HFFc6 (cell line): ENCODE measurements at regions not wholly inside any gene's neighbourhood (a gene's known extent, or its start where the extent isn't known, plus 50 kb on each side); places are given as distances from the start of the nearest gene placed in this dataset.

ENCODE experiments used
- DNase-seq: peaks from one replicate; pipeline ENCODE4 v3.0.0-alpha.2; 2018
- H3K27ac Mint-ChIP-seq: 2 replicates; pipeline ENCODE4 v1.8.0; 2020; ENCODE audit warnings: mild to moderate bottlenecking, mixed read lengths
- H3K27me3 Mint-ChIP-seq: 2 replicates; pipeline ENCODE4 v1.8.0; 2021; ENCODE audit warnings: mild to moderate bottlenecking, moderate library complexity, mixed read lengths; ENCODE audit not compliant: insufficient read depth
- H3K36me3 Mint-ChIP-seq: 2 replicates; pipeline ENCODE4 v1.8.0; 2021; ENCODE audit warnings: low read depth, mixed read lengths
- H3K4me1 Mint-ChIP-seq: 2 replicates; pipeline ENCODE4 v1.8.0; 2020; ENCODE audit warnings: low read depth, mixed read lengths
- H3K4me3 Mint-ChIP-seq: 2 replicates; pipeline ENCODE4 v1.8.0; 2020; ENCODE audit warnings: mild to moderate bottlenecking, moderate library complexity, mixed read lengths
- H3K9me3 Mint-ChIP-seq: 2 replicates; pipeline ENCODE4 v1.8.0; 2020; ENCODE audit warnings: mild to moderate bottlenecking, mixed read lengths
- TF ChIP-seq, protein P1 (sequence below): fragments of 200-600 bp; sonication (generic); IDR thresholded peaks from 2 replicates; pipeline ENCODE4 v1.5.0; 2021; ENCODE audit warnings: antibody characterized with exemption, mild to moderate bottlenecking

DNA sequence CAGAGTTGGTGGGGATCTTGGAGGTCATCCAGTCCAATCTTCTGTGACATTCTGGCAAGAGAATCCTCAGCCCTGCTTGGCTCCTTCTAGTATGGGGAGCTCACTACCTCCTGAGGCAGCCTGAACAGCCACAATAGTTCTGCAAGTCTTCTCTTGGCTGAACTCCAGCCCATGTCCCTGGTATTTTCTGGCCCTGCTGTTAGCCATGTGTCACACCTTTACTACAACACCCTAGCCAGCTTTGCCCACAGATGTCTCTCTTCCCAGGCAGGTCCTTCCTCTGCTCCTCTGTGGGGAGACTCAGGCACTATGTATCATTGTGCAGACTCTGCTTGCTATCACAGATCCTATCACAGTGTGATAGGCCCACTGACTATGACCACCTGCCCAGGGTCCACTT is 297.7 kb downstream of the CTTN start:
- no peak overlapping the region for H3K4me3 Mint-ChIP-seq
- TF ChIP-seq, protein P1, sequence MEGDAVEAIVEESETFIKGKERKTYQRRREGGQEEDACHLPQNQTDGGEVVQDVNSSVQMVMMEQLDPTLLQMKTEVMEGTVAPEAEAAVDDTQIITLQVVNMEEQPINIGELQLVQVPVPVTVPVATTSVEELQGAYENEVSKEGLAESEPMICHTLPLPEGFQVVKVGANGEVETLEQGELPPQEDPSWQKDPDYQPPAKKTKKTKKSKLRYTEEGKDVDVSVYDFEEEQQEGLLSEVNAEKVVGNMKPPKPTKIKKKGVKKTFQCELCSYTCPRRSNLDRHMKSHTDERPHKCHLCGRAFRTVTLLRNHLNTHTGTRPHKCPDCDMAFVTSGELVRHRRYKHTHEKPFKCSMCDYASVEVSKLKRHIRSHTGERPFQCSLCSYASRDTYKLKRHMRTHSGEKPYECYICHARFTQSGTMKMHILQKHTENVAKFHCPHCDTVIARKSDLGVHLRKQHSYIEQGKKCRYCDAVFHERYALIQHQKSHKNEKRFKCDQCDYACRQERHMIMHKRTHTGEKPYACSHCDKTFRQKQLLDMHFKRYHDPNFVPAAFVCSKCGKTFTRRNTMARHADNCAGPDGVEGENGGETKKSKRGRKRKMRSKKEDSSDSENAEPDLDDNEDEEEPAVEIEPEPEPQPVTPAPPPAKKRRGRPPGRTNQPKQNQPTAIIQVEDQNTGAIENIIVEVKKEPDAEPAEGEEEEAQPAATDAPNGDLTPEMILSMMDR, result no peak
- H3K27me3 Mint-ChIP-seq, result peaks cover 2% of the 10 kb centered on the region; the same call in 1 of the 2 replicates
- peaks cover 24% of the 10 kb centered on the region for H3K9me3 Mint-ChIP-seq
- 0 out of 2 replicates have a peak, but pooled peaks cover 6% of the 10 kb centered on the region for H3K36me3 Mint-ChIP-seq
- H3K27ac Mint-ChIP-seq, result no peak overlapping the region
- H3K4me1 Mint-ChIP-seq, result no peaks in the 10 kb centered on the region
- no peak for DNase-seq

DNA sequence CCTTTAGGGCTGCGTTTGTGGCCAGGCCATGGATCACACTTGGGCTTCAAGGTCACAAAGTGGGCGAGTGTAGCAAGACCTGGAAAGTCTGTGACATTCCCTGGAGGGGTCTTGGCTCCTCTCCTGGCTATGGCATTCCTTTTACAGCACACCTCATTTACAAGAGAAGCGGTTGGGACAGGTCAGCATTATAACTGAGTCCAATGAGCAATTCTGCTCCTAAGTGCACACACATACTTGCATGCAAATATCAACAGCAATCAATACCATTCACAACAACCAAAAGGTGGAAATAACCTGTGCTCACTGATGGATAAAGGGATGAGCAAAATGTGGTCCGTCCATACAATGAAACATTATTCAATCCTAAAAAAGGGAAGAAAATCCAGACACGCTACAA is 298.2 kb downstream of the CTTN start:
- H3K27me3 Mint-ChIP-seq, result peaks cover 2% of the 10 kb centered on the region; the same call in 1 of the 2 replicates
- H3K27ac Mint-ChIP-seq, result no peak overlapping the region
- no peak overlapping the region for H3K4me3 Mint-ChIP-seq
- peaks cover 23% of the 10 kb centered on the region for H3K9me3 Mint-ChIP-seq
- H3K4me1 Mint-ChIP-seq, result no peaks in the 10 kb centered on the region
- TF ChIP-seq, protein P1, result no peak
- no peak for DNase-seq
- 0 out of 2 replicates have a peak, but pooled peaks cover 6% of the 10 kb centered on the region for H3K36me3 Mint-ChIP-seq

DNA sequence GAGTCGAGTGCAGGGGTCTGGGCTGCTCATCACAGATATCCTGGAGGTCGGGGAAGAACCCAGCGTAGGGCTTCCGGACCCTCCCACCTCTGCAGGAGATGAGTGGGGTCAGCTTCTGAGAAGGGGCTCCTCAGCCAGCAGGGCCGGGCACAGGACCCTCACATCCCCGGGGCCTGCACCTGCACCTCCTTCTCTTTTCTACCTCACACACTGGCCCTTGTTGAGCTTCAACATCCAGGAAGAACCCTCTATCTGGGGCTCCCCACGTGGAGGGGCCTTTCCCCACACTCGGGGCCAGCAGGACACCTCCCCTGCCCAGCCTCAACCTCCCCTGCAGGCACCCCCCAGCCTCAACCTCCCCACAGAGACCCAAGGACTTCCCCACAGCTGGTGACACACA is 299.4 kb downstream of the CTTN start:
- no peak overlapping the region for H3K4me3 Mint-ChIP-seq
- H3K4me1 Mint-ChIP-seq, result no peaks in the 10 kb centered on the region
- H3K27me3 Mint-ChIP-seq, result peaks cover 2% of the 10 kb centered on the region; the same call in 1 of the 2 replicates
- H3K27ac Mint-ChIP-seq, result no peak overlapping the region
- H3K36me3 Mint-ChIP-seq, result 0 out of 2 replicates have a peak, but pooled peaks cover 6% of the 10 kb centered on the region
- TF ChIP-seq, protein P1, result no peak
- peaks cover 23% of the 10 kb centered on the region for H3K9me3 Mint-ChIP-seq
- DNase-seq, result no peak

DNA sequence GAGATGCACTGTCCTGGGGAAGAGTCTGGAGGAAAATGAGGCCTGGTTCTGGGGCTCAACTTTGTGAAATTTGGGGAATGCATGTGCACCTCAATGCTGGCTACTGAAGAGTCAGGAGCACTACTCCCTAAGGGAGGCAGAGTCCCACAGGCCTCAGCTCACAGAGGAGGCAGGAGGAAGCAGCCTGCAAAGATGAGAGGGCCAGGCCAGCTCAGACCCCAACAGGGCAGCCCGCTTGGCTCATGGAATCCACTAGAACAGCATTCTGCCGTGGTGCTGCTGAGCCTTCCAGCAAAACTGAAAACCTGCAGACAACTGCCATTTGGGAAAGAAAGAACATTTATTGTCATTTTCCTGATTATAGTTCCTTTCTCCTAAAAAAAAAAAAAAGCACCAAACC is 300.5 kb downstream of the CTTN start:
- TF ChIP-seq, protein P1, result no peak
- H3K4me3 Mint-ChIP-seq, result no peak overlapping the region
- DNase-seq, result no peak
- H3K27ac Mint-ChIP-seq, result no peak overlapping the region
- no peaks in the 10 kb centered on the region for H3K27me3 Mint-ChIP-seq
- no peaks in the 10 kb centered on the region for H3K36me3 Mint-ChIP-seq
- H3K9me3 Mint-ChIP-seq, result peaks cover 15% of the 10 kb centered on the region
- no peaks in the 10 kb centered on the region for H3K4me1 Mint-ChIP-seq

DNA sequence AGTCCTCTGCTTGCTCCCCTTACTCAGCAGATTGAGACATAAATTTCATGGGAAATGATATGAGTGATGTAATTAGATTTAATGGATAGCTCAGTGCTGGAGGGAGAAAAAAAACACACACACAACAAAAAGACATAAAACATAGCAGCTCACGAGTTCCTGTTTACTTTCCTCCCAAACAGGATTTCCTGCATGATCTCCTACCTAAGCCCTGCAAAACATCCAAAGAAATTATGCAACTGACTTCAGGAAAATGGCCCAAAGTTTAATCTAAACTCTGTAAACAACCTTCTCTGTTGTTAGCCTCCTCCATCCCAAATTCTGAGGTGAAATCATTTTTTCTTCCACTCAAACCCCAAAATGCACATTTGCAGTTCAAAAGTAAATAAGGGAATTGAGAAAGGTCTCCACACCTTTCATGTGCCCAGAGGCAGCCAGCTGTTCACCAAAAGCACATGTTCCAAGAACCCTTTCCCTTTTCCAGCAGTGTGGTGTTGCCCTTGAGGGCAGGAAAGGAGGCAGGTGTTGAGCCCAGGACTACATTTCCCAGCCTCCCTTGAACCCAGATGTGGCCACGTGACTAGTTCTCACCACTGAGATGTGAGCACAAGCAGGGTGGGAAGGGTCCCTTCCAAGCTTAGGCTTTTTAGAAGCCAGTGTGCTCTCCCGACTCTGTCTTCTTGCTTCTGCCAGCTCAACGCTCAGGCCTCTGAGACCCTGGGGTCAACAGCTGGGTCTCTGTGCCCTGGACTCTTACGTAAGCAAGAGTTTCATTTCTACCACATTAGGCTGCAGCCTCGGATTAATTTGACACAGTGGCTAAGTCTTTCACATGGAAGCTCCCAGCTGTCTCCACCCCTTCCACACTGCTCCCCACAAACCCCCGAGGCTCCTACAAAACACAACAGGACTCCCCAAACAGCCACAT is 301.2 kb downstream of the CTTN start:
- H3K27ac Mint-ChIP-seq, result no peak overlapping the region
- no peaks in the 10 kb centered on the region for H3K27me3 Mint-ChIP-seq
- H3K36me3 Mint-ChIP-seq, result no peaks in the 10 kb centered on the region
- no peaks in the 10 kb centered on the region for H3K4me1 Mint-ChIP-seq
- no peak overlapping the region for H3K4me3 Mint-ChIP-seq
- peaks cover 22% of the 10 kb centered on the region for H3K9me3 Mint-ChIP-seq
- DNase-seq, result no peak
- TF ChIP-seq, protein P1, result no peak
